GM19240 (cell line): ENCODE measurements at regions not wholly inside any gene's neighbourhood (a gene's known extent, or its start where the extent isn't known, plus 50 kb on each side); places are given as distances from the start of the nearest gene placed in this dataset.
"Not testable (repeated sequence)": the region's sequence is repeated elsewhere in the genome, so short reads cannot be mapped to it uniquely, and the experiment has no call there.

ENCODE experiments used
- DNase-seq: peaks from one replicate; pipeline ENCODE4 v3.0.0; 2011; ENCODE audit warnings: low spot score; ENCODE audit not compliant: insufficient read length

- DNase-seq = no peak
These were observed 961.1 kb downstream of the TBC1D32 start for GRCh38 chr6:120373185-120373584.

DNA sequence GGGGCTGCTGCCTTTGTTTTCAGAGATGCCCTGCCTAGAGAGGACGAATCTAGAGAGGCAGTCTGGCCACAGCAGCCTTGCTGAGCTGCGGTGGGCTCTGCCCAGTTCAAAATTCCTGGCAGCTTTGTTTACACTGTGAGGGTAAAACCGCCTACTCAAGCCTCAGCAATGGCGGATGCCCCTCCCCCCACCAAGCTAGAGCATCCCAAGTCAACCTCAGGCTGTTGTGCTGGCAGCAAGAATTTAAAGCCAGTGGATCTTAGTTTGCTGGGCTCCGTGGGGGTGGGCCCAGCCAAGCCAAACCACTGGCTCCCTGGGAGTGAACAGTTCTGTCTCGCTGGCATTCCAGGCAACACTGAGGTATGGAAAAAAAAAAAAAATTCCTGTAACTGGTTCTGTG is 970.9 kb downstream of the TBC1D32 start:
- DNase-seq = no peak

GRCh38 chr6:120358535-120358934 is 975.7 kb downstream of the TBC1D32 start:
- not testable (repeated sequence) for DNase-seq

GRCh38 chr6:120357447-120357846 is 976.8 kb downstream of the TBC1D32 start:
- no peak for DNase-seq

GRCh38 chr6:120355822-120356221 is 978.5 kb downstream of the TBC1D32 start:
- no peak for DNase-seq

- no peak for DNase-seq
These were observed 979.7 kb downstream of the TBC1D32 start for GRCh38 chr6:120354452-120355098.

- DNase-seq = no peak
These were observed 981.8 kb downstream of the TBC1D32 start for GRCh38 chr6:120352491-120352890.

GRCh38 chr6:120348926-120349325 is 985.4 kb downstream of the TBC1D32 start:
- no peak for DNase-seq

- DNase-seq = no peak
These were observed 979.0 kb upstream of the MAN1A1 start for GRCh38 chr6:120328521-120328920.

DNA sequence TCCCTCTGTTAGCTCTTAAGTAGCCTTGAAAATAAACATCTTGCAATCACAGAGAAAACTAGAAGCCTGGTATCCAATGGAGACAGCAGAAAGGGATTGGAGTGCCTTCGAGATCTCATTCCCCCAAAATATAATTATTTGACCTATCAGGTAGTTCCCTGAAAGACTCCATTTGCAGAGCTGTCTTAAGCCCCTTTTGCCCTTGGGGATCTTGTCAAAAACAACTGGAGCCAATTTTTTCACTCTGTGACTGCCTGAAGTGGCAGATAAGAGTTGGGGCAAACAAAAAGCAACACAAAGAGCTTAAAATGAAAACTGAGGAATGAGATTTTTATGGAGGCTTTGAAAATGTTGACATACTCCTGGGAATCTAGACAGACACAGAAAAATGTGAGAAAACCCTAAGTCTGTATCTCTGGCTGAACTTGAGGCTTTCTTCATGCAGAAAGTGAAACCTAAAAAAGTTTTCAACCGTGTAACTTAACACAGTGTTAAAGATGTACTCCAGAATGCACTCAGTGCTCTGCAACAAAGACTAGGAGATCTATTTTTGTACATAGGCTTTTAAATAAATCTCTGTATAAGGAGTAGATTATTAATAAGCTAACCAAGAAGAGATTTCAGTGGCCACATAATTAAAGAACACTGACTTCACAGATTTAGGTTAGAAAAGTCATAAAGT is 971.1 kb upstream of the MAN1A1 start:
- DNase-seq = no peak

DNA sequence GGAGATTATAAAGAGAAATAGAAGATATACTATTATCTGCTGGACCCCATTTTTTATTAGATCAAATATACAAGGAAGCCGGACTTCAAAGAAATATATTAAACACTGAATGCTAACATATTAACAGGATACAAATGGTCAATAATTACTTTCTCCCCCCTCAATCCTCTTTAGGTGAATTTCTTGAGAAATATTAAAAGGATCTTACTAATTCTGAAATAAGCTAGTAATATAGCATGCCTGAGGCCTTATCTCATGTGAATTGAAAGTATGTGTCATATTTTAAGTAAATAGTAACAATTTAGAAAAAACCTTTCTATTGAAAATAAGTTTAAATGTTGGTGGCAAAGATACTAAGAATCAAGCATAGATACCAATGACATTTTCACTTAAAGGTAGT is 954.7 kb upstream of the MAN1A1 start:
- DNase-seq = no peak

GRCh38 chr6:120303527-120303926 is 954.0 kb upstream of the MAN1A1 start:
- no peak for DNase-seq

- no peak for DNase-seq
These were observed 952.5 kb upstream of the MAN1A1 start for GRCh38 chr6:120302041-120302440.

GRCh38 chr6:120290964-120291363 is 941.4 kb upstream of the MAN1A1 start:
- no peak for DNase-seq

- no peak for DNase-seq
These were observed 932.4 kb upstream of the MAN1A1 start for GRCh38 chr6:120282005-120282404.

GRCh38 chr6:120279466-120280167 is 930.1 kb upstream of the MAN1A1 start:
- DNase-seq = no peak

DNA sequence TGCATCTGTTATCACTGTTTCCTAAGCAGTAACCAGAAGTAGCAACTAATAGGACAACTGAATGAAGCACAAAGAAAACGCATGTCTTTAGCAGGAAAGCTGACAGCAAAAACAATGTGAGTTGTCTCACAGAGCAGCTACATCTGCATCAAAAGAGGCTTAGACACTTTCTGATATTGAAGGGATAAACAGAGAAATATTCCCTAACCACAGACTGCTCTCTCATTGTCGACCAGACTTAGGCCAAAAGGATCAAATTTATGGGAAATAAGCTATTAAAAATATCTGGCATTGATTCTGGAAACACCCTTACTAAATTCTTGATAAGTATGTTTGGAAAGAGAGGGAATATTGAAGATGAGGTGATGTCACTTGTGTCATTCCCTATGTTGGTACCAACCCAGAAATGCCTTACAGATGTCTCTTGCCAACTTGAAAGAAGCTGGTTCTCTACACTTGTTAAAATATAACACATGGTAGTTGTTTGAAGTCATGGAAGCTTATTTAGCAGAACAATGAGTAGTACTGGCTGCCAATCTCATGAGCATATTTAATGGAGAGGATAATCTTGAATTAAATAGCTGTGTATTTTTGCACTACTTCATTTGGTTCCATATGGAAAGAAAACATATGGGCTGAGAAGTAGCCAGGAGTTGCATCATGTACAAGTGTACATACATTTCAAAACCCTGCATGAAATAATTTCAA is 929.3 kb upstream of the MAN1A1 start:
- no peak for DNase-seq

- DNase-seq = no peak
These were observed 925.0 kb upstream of the MAN1A1 start for GRCh38 chr6:120274547-120274946.

DNA sequence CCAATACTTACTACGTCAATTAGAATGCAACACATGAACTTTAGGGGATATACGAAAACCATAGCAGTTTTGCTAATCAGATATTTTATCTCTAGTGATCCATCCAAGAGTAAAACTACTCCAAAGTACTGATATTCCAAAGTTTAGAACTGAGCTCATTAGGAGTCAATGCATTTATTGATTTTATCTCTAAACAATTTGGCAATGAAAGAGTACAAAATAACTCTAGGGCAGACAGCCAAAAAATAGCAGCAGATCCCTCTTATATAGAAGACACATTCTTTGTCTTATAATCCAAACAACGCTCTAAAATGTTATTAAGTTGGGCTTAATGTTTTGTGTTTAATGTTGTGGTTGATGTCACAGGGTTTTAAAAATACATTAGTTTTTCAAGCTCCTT is 923.9 kb upstream of the MAN1A1 start:
- no peak for DNase-seq

DNA sequence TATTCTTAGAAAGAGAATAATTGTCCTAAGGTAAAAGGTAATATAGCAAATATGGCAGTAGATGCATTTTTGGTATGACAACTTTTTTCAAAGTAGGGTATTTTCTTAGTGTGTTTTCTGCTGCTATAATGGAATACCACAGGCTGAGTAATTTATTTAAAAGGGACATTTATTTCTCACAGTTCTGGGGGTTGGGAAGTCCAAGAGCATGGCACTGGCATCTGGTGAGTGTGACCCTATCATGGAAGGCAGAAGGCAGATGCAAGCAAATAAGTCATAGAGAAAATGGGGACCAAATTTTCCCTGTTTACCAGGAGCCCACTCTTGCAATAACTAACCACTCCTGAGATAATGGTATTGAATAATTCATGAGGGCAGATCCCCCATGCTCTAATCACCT is 922.5 kb upstream of the MAN1A1 start:
- DNase-seq = no peak

DNA sequence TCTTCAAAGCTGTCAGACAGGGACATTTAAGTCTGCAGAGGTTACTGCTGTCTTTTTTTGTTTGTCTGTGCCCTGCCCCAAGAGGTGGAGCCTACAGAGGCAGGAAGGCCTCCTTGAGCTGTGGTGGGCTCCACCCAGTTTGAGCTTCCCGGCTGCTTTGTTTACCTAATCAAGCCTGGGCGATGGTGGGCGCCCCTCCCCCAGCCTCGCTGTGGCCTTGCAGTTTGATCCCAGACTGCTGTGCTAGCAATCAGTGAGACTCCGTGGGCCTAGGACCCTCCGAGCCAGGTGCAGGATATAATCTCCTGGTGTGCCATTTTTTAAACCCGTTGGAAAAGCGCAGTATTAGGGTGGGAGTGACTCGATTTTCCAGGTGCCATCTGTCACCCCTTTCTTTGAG is 918.7 kb upstream of the MAN1A1 start:
- not testable (repeated sequence) for DNase-seq

- no peak for DNase-seq
These were observed 912.8 kb upstream of the MAN1A1 start for GRCh38 chr6:120262354-120262753.
